Activated T-helper 2 cell treated with anti-CD3 and anti-CD28 coated beads, Interferon-gamma antibody, Interleukin-2, Interleukin-4, amounts not matched to agents 10 μg/mL and 5 μg/mL and 100 μg/mL, durations not matched to agents 14 hours and 24 hours and 36 hours (primary cell): ENCODE measurements at regions not wholly inside any gene's neighbourhood (a gene's known extent, or its start where the extent isn't known, plus 50 kb on each side); places are given as distances from the start of the nearest gene placed in this dataset.

Source experiments
- DNase-seq: peaks from one replicate; pipeline ENCODE4 v3.0.0; 2021; ENCODE audit warnings: low spot score
- H3K27ac Mint-ChIP-seq: one replicate; pipeline ENCODE4 v1.8.0; 2021; ENCODE audit warnings: mixed read lengths
- H3K27me3 Mint-ChIP-seq: one replicate; pipeline ENCODE4 v1.8.0; 2021; ENCODE audit warnings: low read depth, mixed read lengths
- H3K36me3 Mint-ChIP-seq: one replicate; pipeline ENCODE4 v1.8.0; 2021; ENCODE audit warnings: low read depth, mixed read lengths
- H3K4me1 Mint-ChIP-seq: one replicate; pipeline ENCODE4 v1.8.0; 2021; ENCODE audit warnings: low read depth, mixed read lengths
- H3K4me3 Mint-ChIP-seq: one replicate; pipeline ENCODE4 v1.8.0; 2021; ENCODE audit warnings: low read depth, mild to moderate bottlenecking, moderate library complexity, mixed read lengths
- H3K9me3 Mint-ChIP-seq: one replicate; pipeline ENCODE4 v1.8.0; 2021; ENCODE audit warnings: mixed read lengths
- intact Hi-C: fragments of 100-400 bp; cut with micrococcal nuclease; formaldehyde crosslinking; loops from one replicate; pipeline ENCODE4 v1.15.1; 2023

DNA sequence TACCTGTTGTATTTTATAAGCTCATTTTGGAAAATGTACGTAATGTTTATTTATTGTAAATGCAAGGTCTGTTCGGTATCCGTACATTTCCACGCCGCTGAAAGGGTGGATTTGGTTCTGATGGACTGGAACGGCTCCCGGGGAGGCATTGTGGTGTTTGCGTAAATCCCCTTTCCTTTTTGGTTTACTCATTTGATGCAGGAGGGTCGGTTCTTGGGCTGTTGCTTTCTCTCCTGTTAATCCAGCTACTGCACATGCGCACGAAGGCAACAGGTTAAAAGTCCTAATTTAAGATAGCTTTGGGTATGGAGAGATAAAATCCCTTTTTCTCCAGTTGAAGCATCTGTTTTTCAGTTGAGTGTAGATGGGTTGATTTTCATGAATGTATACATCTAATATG lies 224.4 kb downstream of the TM9SF2 start:
- H3K4me3 Mint-ChIP-seq = no peak overlapping the region
- H3K36me3 Mint-ChIP-seq = no peaks in the 10 kb centered on the region
- intact Hi-C loops = no loop called here
- no peak overlapping the region for H3K27ac Mint-ChIP-seq
- no peaks in the 10 kb centered on the region for H3K27me3 Mint-ChIP-seq
- DNase-seq = no peak
- H3K4me1 Mint-ChIP-seq = no peaks in the 10 kb centered on the region
- H3K9me3 Mint-ChIP-seq = no peaks in the 10 kb centered on the region

- Mint-ChIP-seq H3K27ac (no peak overlapping the region), H3K36me3 (no peaks in the 10 kb centered on the region), H3K9me3 (no peaks in the 10 kb centered on the region), H3K4me3 (no peak overlapping the region), H3K27me3 (no peaks in the 10 kb centered on the region), H3K4me1 (no peaks in the 10 kb centered on the region)
- no peak for DNase-seq
- intact Hi-C loops = no loop called here
These were observed 223.6 kb downstream of the TM9SF2 start for GRCh38 chr13:99724633-99725517.

- H3K9me3 Mint-ChIP-seq = no peaks in the 10 kb centered on the region
- no peak overlapping the region for H3K4me3 Mint-ChIP-seq
- H3K27me3 Mint-ChIP-seq = no peaks in the 10 kb centered on the region
- DNase-seq = no peak
- no peaks in the 10 kb centered on the region for H3K36me3 Mint-ChIP-seq
- no peaks in the 10 kb centered on the region for H3K4me1 Mint-ChIP-seq
- intact Hi-C loops = no loop called here
- H3K27ac Mint-ChIP-seq = no peak overlapping the region
These were observed 222.6 kb downstream of the TM9SF2 start for GRCh38 chr13:99723878-99724277.

DNA sequence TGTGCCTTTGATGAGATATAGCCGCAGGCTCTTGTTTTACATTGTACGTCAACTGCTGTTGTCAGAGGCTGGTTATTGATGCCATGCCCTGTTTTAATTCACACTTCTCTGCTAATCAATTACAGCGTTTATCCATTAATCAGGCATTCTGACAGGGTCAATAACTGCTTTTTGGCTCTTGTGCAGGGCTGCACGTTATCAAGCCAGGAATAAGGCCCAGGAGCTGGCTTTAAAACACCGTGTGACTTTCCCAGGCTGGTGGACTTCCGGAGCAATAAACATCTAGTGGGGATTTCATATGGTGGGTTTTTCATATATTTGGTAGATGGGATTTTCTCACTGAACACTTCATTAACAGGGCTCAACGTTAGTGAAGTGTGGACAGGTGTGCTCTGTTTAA lies 221.7 kb downstream of the TM9SF2 start:
- no peaks in the 10 kb centered on the region for H3K36me3 Mint-ChIP-seq
- no peak overlapping the region for H3K4me3 Mint-ChIP-seq
- H3K27ac Mint-ChIP-seq = no peak overlapping the region
- no peaks in the 10 kb centered on the region for H3K9me3 Mint-ChIP-seq
- no peaks in the 10 kb centered on the region for H3K27me3 Mint-ChIP-seq
- DNase-seq = no peak
- H3K4me1 Mint-ChIP-seq = no peaks in the 10 kb centered on the region
- intact Hi-C loops = no loop called here

DNA sequence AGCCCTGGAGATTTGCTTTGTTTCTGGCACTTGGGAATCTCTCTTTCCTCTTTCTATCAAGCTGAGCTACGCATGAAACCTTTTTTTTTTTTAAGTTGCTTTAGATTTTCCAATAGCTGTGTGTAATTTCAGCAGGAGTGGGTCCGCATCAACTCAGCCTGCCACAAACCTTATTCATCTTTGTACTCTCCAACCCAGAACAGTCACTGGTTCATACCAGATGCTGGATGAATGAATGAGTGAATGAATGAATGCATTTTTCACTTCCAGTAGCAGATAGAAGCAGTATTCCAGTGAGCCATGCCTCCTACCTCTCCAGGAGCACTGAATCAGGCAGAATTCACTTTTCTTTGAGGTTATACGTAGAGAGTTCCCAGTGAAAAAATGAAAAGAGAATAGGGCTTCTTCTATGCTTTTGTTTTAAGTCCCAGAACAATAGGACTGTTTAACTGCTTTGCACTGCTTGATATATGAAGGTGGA lies 221.1 kb downstream of the TM9SF2 start:
- Mint-ChIP-seq H3K4me1 (no peaks in the 10 kb centered on the region), H3K27me3 (no peaks in the 10 kb centered on the region), H3K36me3 (no peaks in the 10 kb centered on the region)

GRCh38 chr13:99721606-99722337 lies 220.5 kb downstream of the TM9SF2 start:
- H3K4me1 Mint-ChIP-seq = no peaks in the 10 kb centered on the region
- H3K4me3 Mint-ChIP-seq = no peak overlapping the region
- DNase-seq = no peak
- no peak overlapping the region for H3K27ac Mint-ChIP-seq
- H3K36me3 Mint-ChIP-seq = no peaks in the 10 kb centered on the region
- no peaks in the 10 kb centered on the region for H3K27me3 Mint-ChIP-seq
- no peaks in the 10 kb centered on the region for H3K9me3 Mint-ChIP-seq
- intact Hi-C loops = no loop called here

More for the DNA sequence above, 221.1 kb downstream of the TM9SF2 start:
- H3K4me3 Mint-ChIP-seq = no peak overlapping the region
- DNase-seq = no peak
- no peak overlapping the region for H3K27ac Mint-ChIP-seq
- intact Hi-C loops = no loop called here
- no peaks in the 10 kb centered on the region for H3K9me3 Mint-ChIP-seq

DNA sequence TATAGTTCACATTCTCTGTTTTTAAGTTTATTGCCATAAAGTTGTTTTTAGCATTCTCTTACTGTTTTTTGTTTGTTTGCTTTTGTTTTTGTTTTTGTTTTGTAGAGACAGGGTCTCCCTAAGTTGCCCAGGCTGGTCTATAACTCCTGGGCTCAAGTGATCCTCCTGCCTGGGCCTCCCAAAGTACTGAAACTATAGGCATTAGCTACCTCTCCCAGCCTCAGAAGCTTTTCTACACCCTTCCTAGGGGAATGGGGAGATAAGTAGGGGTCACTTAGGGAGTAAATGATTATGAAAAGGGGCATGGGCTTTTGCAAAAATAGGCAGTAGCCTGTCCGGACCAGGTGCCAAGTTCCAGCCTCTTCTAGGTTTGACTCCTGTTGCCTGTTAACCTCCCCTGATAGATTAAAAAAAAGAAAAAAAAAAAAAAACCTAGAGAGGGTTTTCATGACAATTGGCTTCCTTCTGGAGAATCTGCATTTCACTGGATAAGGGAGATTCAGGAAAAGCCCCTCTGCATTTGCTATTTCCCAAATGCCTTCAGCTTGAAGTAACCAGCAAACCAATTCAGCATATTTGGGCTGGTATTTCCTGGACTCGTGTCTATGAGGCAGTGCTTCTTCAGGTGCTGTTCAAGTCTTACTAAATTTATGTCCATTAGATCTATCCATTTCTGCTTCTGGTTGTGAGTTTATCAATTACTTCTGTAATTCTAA lies 216.8 kb downstream of the TM9SF2 start:
- DNase-seq = no peak
- no peaks in the 10 kb centered on the region for H3K4me1 Mint-ChIP-seq
- no peaks in the 10 kb centered on the region for H3K27me3 Mint-ChIP-seq
- intact Hi-C loops = no loop called here
- no peaks in the 10 kb centered on the region for H3K36me3 Mint-ChIP-seq
- no peak overlapping the region for H3K4me3 Mint-ChIP-seq
- no peaks in the 10 kb centered on the region for H3K9me3 Mint-ChIP-seq
- H3K27ac Mint-ChIP-seq = no peak overlapping the region

DNA sequence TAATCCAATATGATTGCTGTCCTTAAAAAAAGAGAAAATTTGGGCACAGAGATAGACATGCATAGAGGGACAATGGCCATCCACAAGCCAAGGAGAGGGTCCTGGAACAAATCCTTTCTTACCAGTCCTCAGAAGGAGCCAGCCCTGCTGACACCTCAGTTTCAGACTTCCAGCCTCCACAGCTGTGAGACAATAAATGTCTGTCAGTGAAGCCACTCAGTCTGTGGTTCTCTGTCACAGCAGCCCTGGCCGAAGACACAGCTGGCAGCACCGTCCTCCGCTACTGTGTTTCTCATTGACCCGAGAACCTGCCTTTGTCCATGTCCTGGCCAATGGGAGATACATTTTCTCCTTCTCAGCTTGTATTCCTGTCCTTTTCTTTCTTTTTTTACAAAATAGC lies 207.9 kb downstream of the TM9SF2 start:
- H3K4me3 Mint-ChIP-seq = no peak overlapping the region
- intact Hi-C loops = no loop called here
- no peaks in the 10 kb centered on the region for H3K4me1 Mint-ChIP-seq

GRCh38 chr13:99704390-99704789 lies 203.1 kb downstream of the TM9SF2 start:
- intact Hi-C loops = no loop called here
- no peak for DNase-seq
- Mint-ChIP-seq H3K27ac (no peak overlapping the region), H3K4me3 (no peak overlapping the region), H3K9me3 (no peaks in the 10 kb centered on the region), H3K4me1 (peaks cover 3% of the 10 kb centered on the region), H3K36me3 (no peaks in the 10 kb centered on the region), H3K27me3 (no peaks in the 10 kb centered on the region)

More for the DNA sequence above, 207.9 kb downstream of the TM9SF2 start:
- no peaks in the 10 kb centered on the region for H3K27me3 Mint-ChIP-seq
- H3K27ac Mint-ChIP-seq = no peak overlapping the region
- no peaks in the 10 kb centered on the region for H3K9me3 Mint-ChIP-seq
- no peak for DNase-seq
- no peaks in the 10 kb centered on the region for H3K36me3 Mint-ChIP-seq

DNA sequence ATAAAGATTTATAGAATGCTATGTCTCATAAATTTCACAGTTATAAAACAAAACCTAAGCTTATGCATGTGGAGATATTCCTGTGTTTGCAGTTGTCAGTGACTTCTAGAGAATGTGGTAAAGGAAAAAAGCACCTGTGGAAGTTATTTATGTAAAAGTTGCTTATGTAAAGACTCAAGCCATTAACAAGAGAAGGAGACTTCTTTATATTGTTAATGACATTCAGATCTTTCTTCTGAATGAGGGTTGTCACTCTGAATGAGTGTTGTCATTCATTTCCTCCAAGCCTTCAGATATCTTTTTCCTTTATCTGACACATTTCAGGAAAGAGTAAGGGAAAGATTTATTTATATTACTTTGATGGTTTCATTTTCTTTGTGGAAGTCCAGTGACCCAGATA lies 202.6 kb downstream of the TM9SF2 start:
- DNase-seq = no peak
- Mint-ChIP-seq H3K27me3 (no peaks in the 10 kb centered on the region), H3K27ac (no peak overlapping the region), H3K36me3 (no peaks in the 10 kb centered on the region), H3K4me1 (peaks cover 3% of the 10 kb centered on the region), H3K9me3 (no peaks in the 10 kb centered on the region), H3K4me3 (no peak overlapping the region)
- intact Hi-C loops = no loop called here

DNA sequence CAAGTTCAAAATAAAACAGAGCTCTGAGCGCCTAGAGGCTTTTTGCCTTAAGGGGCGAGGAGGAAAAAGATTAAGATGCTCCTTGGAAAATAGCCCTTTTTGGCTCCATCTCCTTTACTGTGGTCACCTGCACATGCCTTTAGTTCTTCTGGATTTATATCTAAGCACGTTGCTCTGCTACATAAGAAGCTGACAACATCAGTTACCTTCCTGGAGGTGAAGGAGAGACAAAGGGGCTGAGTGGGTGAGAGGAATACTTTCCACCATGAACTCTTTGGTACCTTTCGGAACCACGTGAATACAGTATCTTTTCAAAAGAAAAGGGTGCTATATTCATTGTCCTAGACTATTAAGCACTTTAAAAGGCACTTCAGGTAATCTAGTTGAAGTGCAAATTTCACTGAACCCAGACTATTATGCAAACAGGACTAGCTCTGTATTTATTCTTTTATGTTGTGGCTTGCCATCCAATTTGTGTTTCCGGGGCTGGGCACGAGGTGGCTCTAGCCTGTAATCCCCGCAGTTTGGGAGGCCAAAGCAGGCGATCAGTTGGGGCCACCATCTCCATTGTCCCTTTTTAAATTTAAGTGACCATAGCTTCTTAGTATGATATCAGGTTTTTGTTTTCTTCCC lies 201.5 kb downstream of the TM9SF2 start:
- Mint-ChIP-seq H3K27ac (no peak overlapping the region), H3K4me1 (peaks cover 3% of the 10 kb centered on the region), H3K9me3 (no peaks in the 10 kb centered on the region), H3K36me3 (no peaks in the 10 kb centered on the region), H3K27me3 (no peaks in the 10 kb centered on the region), H3K4me3 (no peak overlapping the region)
- DNase-seq = no peak
- intact Hi-C loops = no loop called here

GRCh38 chr13:99700468-99700867 lies 199.2 kb downstream of the TM9SF2 start:
- Mint-ChIP-seq H3K27me3 (no peaks in the 10 kb centered on the region), H3K9me3 (no peaks in the 10 kb centered on the region), H3K4me1 (peaks cover 3% of the 10 kb centered on the region), H3K36me3 (no peaks in the 10 kb centered on the region), H3K27ac (no peak overlapping the region), H3K4me3 (no peak overlapping the region)
- intact Hi-C loops = no loop called here
- DNase-seq = no peak
